Mesenchymal stem cell (in vitro differentiated cells and primary cell): ENCODE measurements at regions not wholly inside any gene's neighbourhood (a gene's known extent, or its start where the extent isn't known, plus 50 kb on each side); places are given as distances from the start of the nearest gene placed in this dataset.

Experiments used
- DNase-seq: peaks from one replicate; pipeline ENCODE4 v3.0.0-alpha.2; 2013
- H2AFZ ChIP-seq: one replicate; pipeline ENCODE4 v1.6.1; 2013; ENCODE audit warnings: low read depth, mild to moderate bottlenecking, control low read depth, inconsistent platforms, low read length, moderate library complexity
- H2AK5ac ChIP-seq: 2 replicates; pipeline ENCODE4 v1.6.1; 2013; ENCODE audit warnings: low read length, moderate library complexity, mild to moderate bottlenecking, inconsistent platforms; ENCODE audit not compliant: severe bottlenecking
- H2BK120ac ChIP-seq: one replicate; pipeline ENCODE4 v1.6.1; 2013; ENCODE audit warnings: low read depth, mild to moderate bottlenecking, inconsistent platforms, low read length, moderate library complexity
- H2BK12ac ChIP-seq, 2 experiments: one replicate each; pipeline ENCODE4 v1.6.1; 2013; ENCODE audit warnings: inconsistent platforms in 2 of 2, low read length in 2 of 2, mild to moderate bottlenecking in 2 of 2, moderate library complexity in 2 of 2, control low read depth in 1 of 2
- H2BK15ac ChIP-seq: one replicate; pipeline ENCODE4 v1.6.1; 2013; ENCODE audit warnings: mild to moderate bottlenecking, low read depth, inconsistent platforms; ENCODE audit not compliant: poor library complexity, severe bottlenecking
- H2BK5ac ChIP-seq: 2 replicates; pipeline ENCODE4 v1.6.1; 2013; ENCODE audit warnings: low read depth, mild to moderate bottlenecking, low read length, control low read depth, inconsistent platforms; ENCODE audit not compliant: poor library complexity, severe bottlenecking
- H3K14ac ChIP-seq, 2 experiments: one replicate each; pipeline ENCODE4 v1.6.1; 2013; ENCODE audit warnings: inconsistent platforms in 2 of 2, low read length in 2 of 2, control low read depth in 1 of 2, mild to moderate bottlenecking in 1 of 2, moderate library complexity in 1 of 2
- H3K18ac ChIP-seq, 2 experiments: one replicate each; pipeline ENCODE4 v1.6.1; 2013; ENCODE audit warnings: inconsistent platforms in 2 of 2, low read length in 2 of 2, control low read depth in 1 of 2, low read depth in 1 of 2, mild to moderate bottlenecking in 1 of 2
- H3K23ac ChIP-seq, 2 experiments: one replicate each; pipeline ENCODE4 v1.6.1; 2013; ENCODE audit warnings: inconsistent platforms in 2 of 2, low read length in 2 of 2, mild to moderate bottlenecking in 2 of 2, moderate library complexity in 2 of 2, control low read depth in 1 of 2
- H3K27ac ChIP-seq: 2 replicates; pipeline ENCODE4 v1.5.1; 2013; ENCODE audit warnings: mild to moderate bottlenecking, moderate library complexity, low read length, control low read depth, inconsistent platforms; ENCODE audit not compliant: poor library complexity, severe bottlenecking
- H3K27me3 ChIP-seq, 2 experiments: 2 replicates each; pipeline versions ENCODE4 v1.6.1 to v1.7.0; 2013; ENCODE audit warnings: low read length in 2 of 2, mild to moderate bottlenecking in 2 of 2, moderate library complexity in 2 of 2, control low read depth in 1 of 2, inconsistent platforms in 1 of 2; ENCODE audit not compliant: control insufficient read depth in 1 of 2, insufficient read depth in 1 of 2
- H3K36me3 ChIP-seq, 2 experiments: 2 replicates each; pipeline versions ENCODE4 v1.6.1 to v1.7.0; 2013; ENCODE audit warnings: low read length in 2 of 2, control low read depth in 1 of 2, inconsistent platforms in 1 of 2, low read depth in 1 of 2, mild to moderate bottlenecking in 1 of 2; ENCODE audit not compliant: insufficient read depth in 2 of 2, control insufficient read depth in 1 of 2
- H3K4ac ChIP-seq, 2 experiments: one replicate each; pipeline ENCODE4 v1.6.1; 2013; ENCODE audit warnings: inconsistent platforms in 2 of 2, low read length in 2 of 2, mild to moderate bottlenecking in 2 of 2, moderate library complexity in 2 of 2, control low read depth in 1 of 2, low read depth in 1 of 2
- H3K4me1 ChIP-seq: 2 replicates; pipeline ENCODE4 v1.6.1; 2013; ENCODE audit warnings: low read depth, low read length, control low read depth; ENCODE audit not compliant: control insufficient read depth, insufficient read depth
- H3K4me2 ChIP-seq: 2 replicates; pipeline ENCODE4 v1.6.1; 2013; ENCODE audit warnings: low read length, mild to moderate bottlenecking, inconsistent platforms; ENCODE audit not compliant: poor library complexity, severe bottlenecking
- H3K4me3 ChIP-seq, 2 experiments: 2 replicates each; pipeline versions ENCODE4 v1.5.1 to v1.7.0; 2013; ENCODE audit warnings: low read length in 2 of 2, mild to moderate bottlenecking in 2 of 2, control low read depth in 1 of 2, low read depth in 1 of 2; ENCODE audit not compliant: insufficient read depth in 1 of 2
- H3K79me1 ChIP-seq: replicated peaks from 2 replicates; pipeline ENCODE4 v1.6.1; 2013; ENCODE audit warnings: mild to moderate bottlenecking, control low read depth, low read length, inconsistent platforms; ENCODE audit not compliant: poor library complexity, severe bottlenecking
- H3K9ac ChIP-seq: 2 replicates; pipeline ENCODE4 v1.7.0; 2013; ENCODE audit warnings: mild to moderate bottlenecking, low read length, moderate library complexity
- H3K9me3 ChIP-seq: 2 replicates; pipeline ENCODE4 v1.7.0; 2013; ENCODE audit warnings: mild to moderate bottlenecking, low read length; ENCODE audit not compliant: control insufficient read depth
- H4K8ac ChIP-seq: one replicate; pipeline ENCODE4 v1.6.1; 2013; ENCODE audit warnings: inconsistent platforms, mild to moderate bottlenecking, low read length, moderate library complexity
- H4K91ac ChIP-seq: one replicate; pipeline ENCODE4 v1.6.1; 2013; ENCODE audit warnings: mild to moderate bottlenecking, low read length, inconsistent platforms
- WGBS: methylation state at CpG from one replicate; pipeline ENCODE4 v1.1.7; 2013; ENCODE audit warnings: mixed read lengths; 5-methylcytosine and 5-hydroxymethylcytosine counted together

GRCh38 chr13:84999252-84999651 lies 800.0 kb downstream of the SLITRK6 start:
- Histone ChIP-seq H2BK12ac (no peak overlapping the region), H3K9me3 (no peaks in the 10 kb centered on the region), H4K91ac (no peak overlapping the region), H3K14ac (no peak overlapping the region), H3K4me2 (no peak overlapping the region), H2BK120ac (no peak overlapping the region), H2AFZ (no peak overlapping the region), H4K8ac (no peak overlapping the region), H3K27me3 (no peaks in the 10 kb centered on the region), H3K23ac (no peak overlapping the region), H3K18ac (no peak overlapping the region), H2BK5ac (no peak overlapping the region), H2AK5ac (no peak overlapping the region), H3K79me1 (no peaks in the 10 kb centered on the region), H3K9ac (no peak overlapping the region), H3K27ac (no peak overlapping the region), H3K36me3 (no peaks in the 10 kb centered on the region), H3K4ac (no peak overlapping the region), H2BK15ac (no peak overlapping the region), H3K4me1 (no peaks in the 10 kb centered on the region), H3K4me3 (no peak overlapping the region)
- DNase-seq = no peak
- WGBS = no CpG with 5 or more reads among the region's 1 CpG

GRCh38 chr13:84998681-84999080 lies 800.5 kb downstream of the SLITRK6 start:
- Histone ChIP-seq H2BK15ac (no peak overlapping the region), H3K27me3 (no peaks in the 10 kb centered on the region), H3K14ac (no peak overlapping the region), H2BK5ac (no peak overlapping the region), H2AFZ (no peak overlapping the region), H2AK5ac (no peak overlapping the region), H3K23ac (no peak overlapping the region), H3K79me1 (no peaks in the 10 kb centered on the region), H3K9ac (no peak overlapping the region), H3K27ac (no peak overlapping the region), H3K4me2 (no peak overlapping the region), H3K4me3 (no peak overlapping the region), H3K9me3 (no peaks in the 10 kb centered on the region), H4K91ac (no peak overlapping the region), H3K18ac (no peak overlapping the region), H4K8ac (no peak overlapping the region), H3K36me3 (no peaks in the 10 kb centered on the region), H2BK12ac (no peak overlapping the region), H3K4me1 (no peaks in the 10 kb centered on the region), H2BK120ac (no peak overlapping the region), H3K4ac (no peak overlapping the region)
- no peak for DNase-seq

GRCh38 chr13:84997858-84998257 lies 801.4 kb downstream of the SLITRK6 start:
- no CpG with 5 or more reads among the region's 1 CpG for WGBS
- no peak overlapping the region for H3K27ac ChIP-seq
- H4K91ac ChIP-seq = no peak overlapping the region
- H2BK120ac ChIP-seq = no peak overlapping the region
- no peak overlapping the region for H3K9ac ChIP-seq
- no peak overlapping the region for H2BK5ac ChIP-seq
- peak; percentile 11 for DNase-seq
- H2AFZ ChIP-seq = no peak overlapping the region
- H3K23ac ChIP-seq = no peak overlapping the region
- no peaks in the 10 kb centered on the region for H3K9me3 ChIP-seq
- H3K4ac ChIP-seq = no peak overlapping the region
- no peak overlapping the region for H4K8ac ChIP-seq
- H2BK15ac ChIP-seq = no peak overlapping the region
- H3K4me1 ChIP-seq = no peaks in the 10 kb centered on the region
- H3K36me3 ChIP-seq = no peaks in the 10 kb centered on the region
- no peak overlapping the region for H3K4me3 ChIP-seq
- H3K27me3 ChIP-seq = no peaks in the 10 kb centered on the region
- H3K79me1 ChIP-seq = no peaks in the 10 kb centered on the region
- no peak overlapping the region for H3K14ac ChIP-seq
- no peak overlapping the region for H3K18ac ChIP-seq
- no peak overlapping the region for H2BK12ac ChIP-seq
- no peak overlapping the region for H3K4me2 ChIP-seq
- no peak overlapping the region for H2AK5ac ChIP-seq

- Histone ChIP-seq H3K14ac (no peak overlapping the region), H3K4ac (no peak overlapping the region), H3K4me3 (no peak overlapping the region), H3K36me3 (no peaks in the 10 kb centered on the region), H2BK5ac (no peak overlapping the region), H2AFZ (no peak overlapping the region), H3K9ac (no peak overlapping the region), H3K27me3 (no peaks in the 10 kb centered on the region), H3K79me1 (no peaks in the 10 kb centered on the region), H2BK120ac (no peak overlapping the region), H3K23ac (no peak overlapping the region), H3K18ac (no peak overlapping the region), H2BK12ac (no peak overlapping the region), H4K8ac (no peak overlapping the region), H2BK15ac (no peak overlapping the region), H3K4me2 (no peak overlapping the region), H2AK5ac (no peak overlapping the region), H3K9me3 (no peaks in the 10 kb centered on the region), H3K27ac (no peak overlapping the region), H4K91ac (no peak overlapping the region), H3K4me1 (no peaks in the 10 kb centered on the region)
- DNase-seq = peak; percentile 9
Measured at GRCh38 chr13:84994582-84994981, 804.6 kb downstream of the SLITRK6 start.
